ENCODE measurements at regions not wholly inside any gene's neighbourhood (a gene's known extent, or its start where the extent isn't known, plus 50 kb on each side); places are given as distances from the start of the nearest gene placed in this dataset.

DNA sequence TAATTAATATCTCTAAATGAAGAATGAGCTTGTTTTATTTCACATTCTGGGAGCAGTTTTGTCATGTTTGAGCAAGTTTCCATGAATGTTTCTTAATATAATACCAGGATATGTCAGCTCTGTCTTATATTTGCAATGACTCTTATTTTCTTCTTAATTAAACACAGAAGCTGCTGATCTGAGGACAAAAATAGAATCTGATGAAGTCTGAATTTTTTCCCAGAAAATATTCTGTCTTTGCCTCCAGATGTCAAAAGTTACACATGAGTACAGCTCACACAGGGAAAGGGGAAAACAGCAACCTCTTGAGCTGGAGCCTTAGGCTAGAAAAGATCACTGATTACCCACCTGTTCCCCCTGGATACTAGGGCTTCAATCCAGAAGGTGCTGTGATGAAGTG lies 606.6 kb upstream of the SYT4 start:
- no peak for DNase-seq (ENCODE audit: low spot score)

DNA sequence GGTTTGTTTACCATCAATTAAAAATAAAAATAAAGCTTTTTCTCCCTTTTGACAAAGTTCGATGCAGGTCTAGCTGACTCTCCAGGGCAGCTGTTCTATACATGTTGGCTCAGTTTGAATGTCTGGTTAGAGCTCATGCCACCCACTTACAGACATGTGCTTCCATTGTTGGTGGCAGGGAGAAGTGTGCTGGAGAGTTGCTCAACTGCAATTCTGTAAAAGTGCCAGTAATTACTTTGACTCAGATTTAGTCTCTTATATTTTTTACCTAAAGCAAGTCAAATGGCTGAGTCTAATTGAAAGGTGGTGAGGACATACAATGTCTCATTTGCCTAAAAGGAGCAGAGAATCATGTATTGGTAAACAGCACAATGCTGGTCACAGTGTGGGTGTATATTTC lies 609.1 kb upstream of the SYT4 start:
- no peak for DNase-seq (ENCODE audit: low spot score)

DNA sequence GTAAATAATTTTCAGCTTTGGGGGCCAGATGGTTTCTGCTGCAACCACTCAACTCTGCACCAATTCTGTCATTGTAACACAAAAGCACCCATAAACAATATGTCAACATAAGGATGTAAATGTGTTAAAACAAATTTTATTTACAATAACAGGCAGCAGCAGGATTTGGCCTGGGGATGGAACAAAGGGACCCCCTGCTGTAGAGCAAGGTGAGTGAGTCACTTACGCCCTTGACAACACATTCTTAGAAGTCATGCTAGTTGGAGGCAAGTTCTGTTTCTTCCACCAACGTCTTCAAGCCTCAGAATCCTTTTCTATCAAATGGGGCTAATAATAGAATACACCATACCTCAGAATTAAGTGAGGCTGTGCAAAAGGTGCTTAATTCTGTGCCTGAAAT lies 610.2 kb upstream of the SYT4 start:
- DNase-seq (ENCODE audit: low spot score) = no peak

DNA sequence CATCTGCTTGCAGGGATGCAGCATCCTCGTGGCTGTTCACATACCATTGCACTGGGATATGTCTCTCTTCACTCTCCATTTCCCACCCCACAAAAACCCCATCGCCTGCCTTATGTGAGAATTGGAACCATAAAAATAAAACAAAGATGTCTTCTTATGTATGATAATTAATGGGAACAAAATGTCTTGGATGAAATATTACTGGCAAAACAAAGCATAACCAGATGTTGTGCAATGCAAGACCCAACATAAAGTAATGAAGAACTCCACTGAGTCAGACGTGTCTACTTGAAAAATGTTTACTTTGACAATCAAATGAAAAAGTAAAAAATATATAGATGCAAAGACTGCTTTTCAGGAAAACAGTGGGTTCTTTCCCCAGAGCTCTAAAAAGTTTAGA lies 611.3 kb upstream of the SYT4 start:
- DNase-seq (ENCODE audit: low spot score) = no peak

DNA sequence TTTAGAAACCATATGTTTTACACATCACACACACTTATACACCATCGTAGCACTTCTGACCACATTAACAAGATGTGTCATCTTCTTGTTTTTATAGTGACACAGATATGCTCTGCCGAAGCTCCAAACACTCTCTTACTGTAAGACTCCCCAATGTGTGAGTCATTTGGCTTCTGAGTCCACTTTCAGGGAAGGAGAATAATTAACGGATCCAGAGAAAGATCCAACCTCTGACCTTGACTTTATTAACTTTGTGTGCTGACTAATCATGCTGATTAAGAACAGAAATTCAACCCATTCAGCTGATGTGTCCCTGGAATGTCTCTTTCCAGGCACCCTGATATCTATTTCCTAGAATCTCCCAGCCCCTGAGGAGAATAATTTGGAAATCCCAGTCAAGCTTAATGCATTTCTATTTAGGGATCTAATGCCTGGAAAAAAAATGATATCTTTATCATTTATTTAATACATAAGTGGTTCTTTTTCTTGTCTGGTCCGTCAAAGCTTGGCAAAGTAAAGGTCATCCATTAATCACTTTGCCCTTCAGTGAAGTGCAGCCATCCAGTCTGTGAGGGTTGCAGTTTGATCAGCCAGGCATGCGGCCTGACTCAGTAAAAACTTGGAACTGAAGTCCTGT lies 615.8 kb upstream of the SYT4 start:
- DNase-seq (ENCODE audit: low spot score) = no peak

DNA sequence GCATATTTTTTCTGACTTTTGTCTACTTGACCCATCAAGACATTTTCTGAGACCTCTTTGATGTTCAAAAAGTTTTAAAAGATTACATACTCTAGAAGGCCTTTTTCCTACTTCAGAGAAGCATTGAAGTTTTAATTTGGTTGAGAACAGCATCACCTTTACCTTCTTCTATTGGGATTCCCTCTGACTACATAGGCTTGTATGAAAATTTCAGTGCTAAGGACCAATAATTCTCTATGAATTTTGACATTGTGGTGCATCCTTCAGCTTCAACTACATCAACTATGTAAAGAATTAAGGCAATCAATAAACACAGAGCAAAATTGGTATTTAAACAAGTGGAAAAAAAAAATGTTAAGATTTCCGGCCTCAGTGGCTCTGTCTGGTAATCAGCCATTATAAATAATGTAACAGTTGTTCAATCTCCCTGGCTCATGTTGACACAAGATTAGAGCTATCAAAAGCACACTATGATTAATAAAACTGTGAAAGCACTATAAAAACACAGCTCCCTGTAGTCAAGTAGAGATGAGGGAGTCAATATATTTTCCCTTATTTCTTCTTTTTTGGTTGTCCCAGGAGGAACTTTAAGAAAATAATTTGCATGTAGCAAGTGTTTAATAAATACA lies 627.0 kb upstream of the SYT4 start:
- DNase-seq (ENCODE audit: low spot score) = no peak

DNA sequence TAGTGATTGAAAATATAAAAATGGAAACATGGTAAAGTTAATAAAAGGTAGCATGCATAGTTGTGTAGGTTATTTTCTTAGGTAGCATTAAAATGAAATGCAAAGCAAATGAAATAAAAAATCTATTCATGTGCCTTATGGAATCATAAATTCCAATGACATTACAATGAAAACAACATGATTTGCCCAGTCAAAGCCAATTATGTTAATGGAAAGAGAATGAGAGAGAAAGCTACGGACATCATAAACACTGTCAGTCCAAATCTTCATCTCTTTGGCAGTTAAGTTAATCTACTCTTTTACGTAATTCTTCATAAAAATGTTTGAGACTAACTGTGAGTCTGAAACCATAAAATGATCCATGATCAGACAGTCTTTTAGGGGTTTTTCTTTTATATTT lies 636.7 kb upstream of the SYT4 start:
- no peak for DNase-seq (ENCODE audit: low spot score)

DNA sequence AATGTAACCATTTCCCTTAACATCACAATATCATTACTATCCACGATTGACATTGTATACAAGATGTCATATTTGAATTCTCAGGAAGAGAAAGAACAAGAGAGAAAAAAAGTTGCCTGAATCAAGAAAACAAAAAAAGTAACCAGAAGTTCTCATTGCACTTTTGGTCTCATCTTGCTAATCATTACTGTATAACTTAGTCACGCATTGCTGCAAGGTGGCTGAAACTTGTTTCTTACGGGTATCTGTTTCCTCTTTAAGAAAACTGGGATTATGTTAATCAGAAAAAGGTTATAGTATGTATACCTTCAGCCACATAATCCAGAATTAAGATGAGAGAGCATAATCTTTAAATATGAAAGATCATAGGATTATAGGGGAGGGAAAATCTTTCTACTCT lies 639.7 kb upstream of the SYT4 start:
- DNase-seq (ENCODE audit: low spot score) = no peak

DNA sequence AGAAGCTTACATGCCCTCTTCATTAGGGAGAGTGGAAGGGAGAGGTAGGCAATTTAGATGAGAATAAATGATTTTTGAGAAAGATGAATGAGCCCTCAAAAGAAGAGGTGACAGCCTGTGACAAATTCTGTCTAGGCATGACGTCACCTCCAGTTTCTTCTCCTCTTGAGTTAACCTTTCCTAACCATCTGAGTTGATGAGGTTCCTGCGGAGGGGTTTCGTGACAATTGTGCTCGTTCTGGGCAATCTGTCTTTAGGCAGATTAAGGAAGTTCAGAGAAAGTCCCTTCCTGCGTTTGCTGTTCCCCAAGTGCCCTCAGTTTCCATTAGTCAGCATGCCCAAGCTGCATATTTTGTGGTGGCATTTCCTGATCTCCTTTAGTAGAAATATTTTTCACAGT lies 640.2 kb upstream of the SYT4 start:
- no peak for DNase-seq (ENCODE audit: low spot score)

DNA sequence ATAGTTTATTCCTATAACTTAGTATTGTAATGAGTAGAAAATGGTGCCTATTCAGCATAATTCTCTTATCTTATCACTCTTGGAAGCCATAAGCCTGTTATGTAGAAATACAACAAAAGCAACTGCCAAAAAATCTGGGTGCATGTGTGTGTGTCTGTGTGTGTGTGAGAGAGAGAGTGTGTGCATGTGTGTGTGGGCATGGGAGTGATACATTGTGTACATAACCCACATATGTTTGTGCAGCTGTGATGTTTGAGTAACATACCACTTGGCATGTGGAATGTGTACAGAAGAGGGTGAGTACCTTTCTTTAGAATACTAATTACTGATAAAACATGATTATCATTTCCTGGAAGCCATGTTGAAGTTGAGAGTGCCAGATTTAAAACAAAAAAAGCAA lies 642.3 kb upstream of the SYT4 start:
- no peak for DNase-seq (ENCODE audit: low spot score)

DNA sequence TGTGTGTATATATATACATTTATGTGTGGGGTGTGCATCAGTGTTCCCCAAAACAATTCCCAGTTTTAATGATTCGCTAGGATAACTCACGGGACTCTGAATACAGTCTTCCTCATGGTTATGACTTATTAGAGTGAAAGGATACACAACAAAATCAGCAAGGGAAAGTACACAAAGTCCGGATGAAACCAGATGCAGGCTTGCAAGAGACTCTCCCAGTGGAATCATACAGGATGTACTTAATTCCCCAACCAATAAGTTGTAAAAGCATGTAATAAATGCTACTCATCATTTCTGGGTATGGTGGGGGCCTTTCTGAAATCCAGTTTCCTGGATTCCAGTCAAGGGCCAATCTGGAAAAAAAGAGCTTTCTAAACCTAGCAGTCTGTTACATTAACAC lies 654.1 kb upstream of the SYT4 start:
- DNase-seq (ENCODE audit: low spot score) = no peak

DNA sequence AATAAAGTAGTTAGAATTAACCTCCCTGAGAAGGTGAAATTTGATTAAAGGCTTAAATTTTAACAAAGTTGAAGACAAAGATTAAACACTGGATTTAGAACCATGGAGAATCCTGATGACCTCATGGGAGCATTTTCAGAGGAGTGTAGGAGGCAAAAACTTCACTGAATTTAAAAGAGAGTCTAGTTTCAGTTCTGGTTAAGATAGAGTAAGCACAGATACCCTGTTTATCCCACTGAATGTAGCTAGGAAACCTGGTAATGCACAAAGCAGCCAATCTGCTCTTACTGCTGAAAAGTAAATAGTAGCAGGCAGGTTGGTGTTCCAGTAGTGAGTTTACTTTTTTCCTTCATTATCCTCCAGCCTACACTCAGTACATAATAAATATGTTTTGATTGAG lies 654.9 kb upstream of the SYT4 start:
- DNase-seq (ENCODE audit: low spot score) = no peak

DNA sequence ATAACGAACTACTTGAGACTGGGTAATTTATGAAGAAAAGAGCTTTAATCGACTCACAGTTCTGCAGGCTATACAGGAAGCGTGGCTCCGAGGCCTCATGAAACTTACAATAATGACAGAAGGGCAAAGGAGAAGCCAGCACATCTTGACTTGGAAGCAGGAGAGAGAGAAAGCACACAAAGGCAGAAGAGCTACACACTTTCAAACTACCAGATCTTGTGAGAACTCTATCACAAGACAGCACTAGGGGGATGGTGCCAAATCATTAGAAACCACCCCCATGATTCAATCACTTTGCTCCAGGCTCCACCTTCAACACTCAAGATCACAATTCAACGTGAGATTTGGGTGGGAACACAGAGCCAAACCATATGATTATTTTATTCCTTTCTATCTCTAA lies 655.9 kb upstream of the SYT4 start:
- DNase-seq (ENCODE audit: low spot score) = no peak

DNA sequence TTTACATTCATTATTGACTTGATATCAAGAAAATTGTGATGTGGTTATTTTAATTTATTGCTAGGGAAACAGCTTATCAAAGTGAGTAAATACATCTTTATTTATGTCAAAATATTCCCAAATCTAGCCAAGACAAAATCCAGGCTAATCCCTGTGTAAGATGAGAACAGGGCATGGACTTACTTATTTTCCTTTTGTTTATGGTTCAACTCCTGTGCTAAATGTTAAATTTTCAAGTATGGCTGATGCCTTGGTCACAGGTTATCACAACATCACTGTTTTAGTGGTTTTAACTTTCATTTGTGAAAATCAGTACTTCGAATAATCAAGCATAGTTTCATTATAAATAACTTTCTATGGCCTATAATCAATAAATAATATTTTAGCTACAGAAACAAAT lies 657.0 kb upstream of the SYT4 start:
- DNase-seq (ENCODE audit: low spot score) = no peak

DNA sequence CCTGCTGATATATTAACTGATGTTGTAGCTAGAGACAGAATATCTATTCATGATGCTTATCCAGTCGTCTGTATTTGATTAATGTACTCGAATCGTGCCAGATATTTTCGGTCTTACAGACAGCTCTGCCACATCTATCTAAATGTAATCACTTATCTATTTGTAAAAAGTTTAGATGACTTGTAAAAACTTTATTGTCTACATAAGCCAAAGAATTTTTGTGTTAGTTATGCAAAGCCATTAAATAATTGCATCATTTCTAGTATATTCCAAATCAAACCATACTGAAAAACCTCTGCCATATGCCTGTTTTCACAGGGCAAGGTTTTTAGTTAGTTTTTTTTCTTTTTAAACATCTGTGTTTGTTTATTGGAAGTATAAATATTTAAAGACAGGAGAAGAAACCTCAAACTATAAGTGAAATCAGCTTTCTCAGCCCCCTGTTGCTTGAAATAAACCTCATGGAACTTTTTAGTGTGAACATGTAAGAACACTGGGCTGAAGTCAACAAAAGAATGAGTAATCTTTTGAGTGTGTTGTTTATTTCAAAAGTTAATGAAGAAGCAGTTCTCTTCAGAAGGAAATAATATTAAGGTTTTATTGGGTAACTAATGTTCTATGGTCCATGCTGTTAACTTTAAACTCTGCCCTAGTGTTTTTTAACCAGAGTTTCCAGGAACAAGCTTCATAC lies 657.6 kb upstream of the SYT4 start:
- DNase-seq (ENCODE audit: low spot score) = no peak

DNA sequence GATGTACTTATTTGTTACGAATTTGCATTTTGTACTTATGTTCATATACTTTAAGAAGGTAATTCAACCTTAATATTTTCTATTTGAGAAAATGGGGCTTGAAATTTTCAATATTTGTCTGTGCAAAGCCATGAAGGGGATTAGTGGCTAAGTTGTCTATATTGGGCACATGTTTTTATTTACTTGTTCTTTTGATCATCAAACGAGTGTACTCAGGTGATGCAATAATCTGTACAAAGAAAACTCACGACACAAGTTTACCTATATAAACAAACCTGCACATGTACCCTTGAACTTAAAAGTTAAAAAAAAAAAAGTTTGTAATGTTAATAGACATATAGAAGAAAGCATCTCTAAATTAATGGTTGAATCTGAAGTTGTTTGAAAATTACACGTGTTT lies 658.9 kb upstream of the SYT4 start:
- no peak for DNase-seq (ENCODE audit: low spot score)

DNA sequence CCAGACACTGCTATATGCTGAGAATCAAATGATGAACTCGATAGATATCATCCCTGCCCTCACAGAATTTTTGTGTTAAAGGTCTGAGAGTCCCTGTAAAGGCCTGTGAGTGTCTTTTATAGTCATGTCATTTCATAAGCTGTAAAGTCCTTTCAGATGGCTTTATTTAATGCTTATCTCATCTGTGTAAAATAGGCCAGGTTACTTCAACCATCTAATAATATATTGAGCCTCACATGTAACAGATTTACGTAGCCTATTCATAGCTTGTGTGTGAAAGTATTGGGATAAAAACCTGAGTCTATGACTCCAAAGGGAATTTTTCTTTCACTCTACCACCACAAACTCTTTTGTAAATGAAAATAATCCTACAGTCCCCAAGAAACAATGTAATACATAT lies 672.0 kb upstream of the SYT4 start:
- no peak for DNase-seq (ENCODE audit: low spot score)

DNA sequence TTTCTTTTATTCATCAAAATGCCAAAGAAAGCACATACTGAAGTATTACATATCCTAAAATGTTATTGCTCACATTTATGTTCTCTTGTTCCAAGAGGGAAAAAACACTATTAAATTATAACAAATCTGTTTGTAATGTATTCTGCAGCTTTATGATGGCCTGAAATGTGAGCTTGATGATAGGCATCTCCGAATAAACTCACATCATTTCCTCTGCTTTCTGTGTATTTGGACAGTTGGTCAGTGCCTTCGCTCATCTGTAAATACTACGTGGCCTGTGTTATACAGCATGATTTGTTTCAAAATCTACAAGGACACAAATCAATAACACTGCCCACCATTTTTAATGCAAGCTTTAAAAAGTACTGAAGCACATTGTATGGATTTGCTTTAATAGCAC lies 672.8 kb upstream of the SYT4 start:
- no peak for DNase-seq (ENCODE audit: low spot score)

DNA sequence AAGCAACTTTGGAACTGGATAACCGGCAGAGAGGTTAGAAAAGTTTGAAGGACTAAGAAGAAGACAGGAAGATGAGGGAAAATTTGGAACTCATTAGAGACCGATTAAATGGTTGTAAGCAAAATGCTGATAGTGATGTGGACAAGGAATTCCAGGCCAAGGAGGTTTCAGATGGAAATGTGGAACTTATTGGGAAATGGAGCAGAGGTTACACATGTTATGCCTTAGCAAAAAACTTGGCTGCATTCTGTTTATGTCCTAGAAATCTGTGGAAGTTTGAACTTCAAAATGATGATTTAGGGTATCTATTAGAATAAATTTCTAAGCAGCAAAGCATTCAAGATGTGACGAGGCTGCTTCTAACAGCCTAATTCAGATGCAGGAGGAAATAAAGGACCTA lies 675.1 kb upstream of the SYT4 start:
- DNase-seq (ENCODE audit: low spot score) = no peak

DNA sequence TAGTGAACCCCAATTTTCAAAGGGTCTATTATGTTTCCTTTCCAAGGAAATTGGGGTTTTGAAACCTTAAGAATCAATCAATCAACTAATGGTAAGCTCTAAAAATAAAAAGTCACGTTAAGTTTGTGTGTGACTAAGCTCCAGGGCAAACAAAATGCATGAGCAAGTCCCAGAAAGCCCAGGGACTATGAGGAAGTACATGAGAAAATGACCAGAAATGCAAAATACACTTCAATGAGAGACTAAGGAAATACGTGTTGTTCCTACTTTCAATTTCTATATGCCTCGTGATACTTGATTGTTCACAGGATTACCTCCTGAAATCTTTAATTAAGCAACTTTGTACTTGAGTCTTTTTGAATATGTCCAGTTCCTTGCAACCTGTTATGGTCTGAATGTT lies 684.4 kb upstream of the SYT4 start:
- DNase-seq (ENCODE audit: low spot score) = no peak

DNA sequence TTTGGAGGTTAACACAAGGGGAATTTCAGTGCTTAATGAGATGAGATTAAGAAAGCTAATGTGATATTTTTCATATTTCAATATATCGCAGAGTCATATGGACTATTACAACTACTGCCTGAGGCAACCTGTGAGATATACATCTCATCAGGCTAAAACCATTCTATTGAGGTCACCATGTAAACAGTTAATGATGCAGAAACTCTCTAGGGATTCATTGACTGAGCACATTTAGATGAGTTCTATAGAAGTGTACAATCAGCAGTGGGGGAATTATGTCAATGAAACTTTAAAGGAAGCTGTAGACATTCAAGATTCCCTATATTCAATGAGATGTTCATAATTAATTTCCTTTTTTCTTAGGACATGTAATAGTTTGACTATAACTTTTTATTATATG lies 687.4 kb upstream of the SYT4 start:
- no peak for DNase-seq (ENCODE audit: low spot score)

DNA sequence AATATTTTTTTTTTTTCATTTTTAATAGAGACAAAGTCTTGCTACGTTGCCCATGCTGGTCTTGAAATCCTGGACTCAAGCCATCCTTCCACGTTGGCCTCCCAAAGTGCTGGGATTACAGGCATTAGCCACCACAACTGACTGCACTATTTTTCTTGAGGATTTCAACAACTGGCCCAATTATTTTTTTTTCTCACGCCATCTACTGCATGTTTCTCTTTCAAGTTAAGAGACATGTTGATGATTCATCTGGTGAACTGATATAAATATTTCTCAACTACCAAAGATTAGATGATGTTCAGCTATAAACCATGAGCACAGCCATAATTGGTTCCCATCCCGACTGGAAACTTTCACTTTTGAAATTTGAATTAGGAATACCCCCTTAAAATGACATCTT lies 688.4 kb upstream of the SYT4 start:
- DNase-seq (ENCODE audit: low spot score) = no peak

DNA sequence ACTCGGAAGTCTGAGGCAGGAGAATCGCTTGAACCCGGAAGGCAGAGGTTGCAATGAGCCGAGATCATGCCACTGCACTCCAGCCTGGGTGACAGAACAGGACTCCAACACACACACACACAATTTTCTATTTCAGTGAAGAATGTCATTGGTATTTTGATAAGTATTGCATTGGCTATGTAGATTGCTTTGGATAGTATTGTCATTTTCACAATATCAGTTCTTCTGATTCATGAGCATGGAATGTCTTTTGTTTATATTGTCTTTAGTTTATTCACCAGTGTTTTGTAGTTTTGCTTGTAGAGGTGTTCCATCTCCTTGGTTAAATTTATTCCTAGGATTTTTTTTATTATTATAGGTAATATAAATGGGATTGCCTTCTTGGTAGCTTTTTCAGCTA lies 693.4 kb upstream of the SYT4 start:
- DNase-seq (ENCODE audit: low spot score) = no peak

DNA sequence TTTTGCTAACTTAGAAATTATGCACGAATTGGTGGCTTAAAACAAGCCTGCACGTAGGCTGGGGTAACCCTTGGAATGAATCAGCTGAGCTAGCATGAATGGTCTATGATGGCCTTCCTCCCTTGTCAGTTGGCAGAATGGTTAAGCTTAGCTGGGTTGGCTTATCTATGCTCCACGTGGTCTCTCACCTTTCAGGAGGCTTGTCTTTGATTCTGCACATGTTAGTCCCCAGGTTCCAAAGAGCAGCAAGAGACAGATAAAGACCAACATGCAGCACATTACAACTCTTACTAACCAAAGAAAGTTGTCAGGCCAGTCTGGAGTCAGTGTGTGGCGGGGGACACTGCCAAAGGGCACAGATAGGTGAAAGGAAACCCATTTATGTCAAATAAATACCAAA lies 700.9 kb upstream of the SYT4 start:
- no peak for DNase-seq (ENCODE audit: low spot score)

All from activated CD4-positive, alpha-beta T cell treated with anti-CD3 and anti-CD28 coated beads, Interleukin-2, Interleukin-4, amounts not matched to agents 100 ng/mL and 50 ng/mL, durations not matched to agents 16 hours and 8 hours (primary cell).